HG03442 (cell line): ENCODE measurements at regions not wholly inside any gene's neighbourhood (a gene's known extent, or its start where the extent isn't known, plus 50 kb on each side); places are given as distances from the start of the nearest gene placed in this dataset.

Experiments used
- ATAC-seq: cut with Tn5 transposase; IDR thresholded peaks from one replicate; pipeline ENCODE4 v1.9.1; 2021; ENCODE audit warnings: mild to moderate bottlenecking, moderate library complexity; ENCODE audit not compliant: unreplicated experiment

GRCh38 chr1:182200025-182200812, 138.7 kb upstream of the ZNF648 start:
- ATAC-seq = no peak

- ATAC-seq = no peak
Observed at GRCh38 chr1:182198006-182198605, 136.6 kb upstream of the ZNF648 start.

- ATAC-seq = no peak
Observed at GRCh38 chr1:182196897-182197870, 135.7 kb upstream of the ZNF648 start.

- ATAC-seq = no peak
Observed at GRCh38 chr1:182195733-182196132, 134.2 kb upstream of the ZNF648 start.

GRCh38 chr1:182193908-182194550, 132.5 kb upstream of the ZNF648 start:
- no peak for ATAC-seq

DNA sequence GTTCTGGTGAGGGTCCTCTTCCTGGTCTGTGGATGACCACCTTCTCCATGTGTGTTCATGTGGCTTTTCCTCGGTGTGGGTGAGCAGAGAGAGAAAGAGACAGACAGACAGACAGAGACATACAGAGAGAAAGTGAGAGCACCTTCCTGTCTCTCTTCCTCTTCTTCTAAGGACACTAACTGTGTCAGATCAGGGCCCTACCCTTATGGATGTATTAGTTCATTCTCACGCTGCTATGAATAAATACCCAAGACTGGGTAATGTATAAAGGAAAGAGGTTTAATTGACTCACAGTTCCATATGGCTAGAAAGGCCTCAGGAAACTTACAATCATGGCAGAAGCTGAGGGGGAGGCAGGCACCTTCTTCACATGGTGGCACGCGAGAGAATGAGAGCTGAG, 131.5 kb upstream of the ZNF648 start:
- ATAC-seq = no peak

- no peak for ATAC-seq
Observed at GRCh38 chr1:182192215-182192614, 130.7 kb upstream of the ZNF648 start.

- no peak for ATAC-seq
Observed at GRCh38 chr1:182191381-182192115, 130.0 kb upstream of the ZNF648 start.

- ATAC-seq = no peak
Observed at GRCh38 chr1:182189535-182190066, 128.1 kb upstream of the ZNF648 start.

- no peak for ATAC-seq
Observed at GRCh38 chr1:182186757-182187146, 125.2 kb upstream of the ZNF648 start.

- ATAC-seq = no peak
Observed at GRCh38 chr1:182185842-182186756, 124.6 kb upstream of the ZNF648 start.

GRCh38 chr1:182185136-182185535, 123.6 kb upstream of the ZNF648 start:
- no peak for ATAC-seq

DNA sequence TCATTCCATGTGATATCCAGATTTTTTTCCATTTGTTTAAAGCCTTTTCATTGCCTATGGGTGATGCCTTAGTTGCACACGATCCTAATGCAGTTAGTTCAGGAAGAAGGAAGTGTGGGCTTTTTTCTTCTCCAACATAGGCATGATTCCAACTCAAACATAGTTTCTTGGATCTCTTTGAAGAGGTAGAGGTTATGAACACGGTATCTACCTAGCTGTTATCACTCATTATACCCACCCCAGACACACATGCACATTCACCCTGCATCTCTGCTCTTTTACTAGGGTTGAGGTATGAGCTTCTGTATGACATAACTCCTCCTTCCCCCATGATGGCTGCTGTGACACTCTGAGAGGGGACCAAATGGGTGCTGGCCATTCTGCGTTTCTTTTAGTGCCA, 122.1 kb upstream of the ZNF648 start:
- no peak for ATAC-seq

- no peak for ATAC-seq
Observed at GRCh38 chr1:182182311-182182710, 120.8 kb upstream of the ZNF648 start.

DNA sequence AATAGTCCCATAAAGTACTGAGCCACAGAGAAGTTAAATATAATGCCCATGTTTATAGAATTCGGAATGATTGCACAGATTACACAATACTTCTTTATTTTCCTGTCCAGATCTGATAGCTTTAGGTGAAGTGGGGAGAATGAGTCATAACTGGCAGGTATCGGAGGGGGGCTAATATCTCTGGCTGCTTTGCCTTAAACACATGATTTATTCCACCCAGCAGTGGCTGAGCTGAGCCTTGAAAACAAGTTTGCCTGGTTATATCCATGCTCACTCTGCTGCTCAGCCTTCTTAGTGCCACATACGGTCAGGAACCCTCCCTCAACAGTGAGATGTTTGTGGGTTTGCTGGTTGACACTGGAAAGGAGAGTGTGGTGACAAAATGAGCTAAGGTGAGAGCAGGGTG, 119.7 kb upstream of the ZNF648 start:
- ATAC-seq = no peak

GRCh38 chr1:182175361-182175931, 113.9 kb upstream of the ZNF648 start:
- no peak for ATAC-seq

- ATAC-seq = no peak
Observed at GRCh38 chr1:182174513-182174855, 113.0 kb upstream of the ZNF648 start.

- ATAC-seq = no peak
Observed at GRCh38 chr1:182173808-182174512, 112.4 kb upstream of the ZNF648 start.
